GM10248 (cell line): ENCODE measurements at regions not wholly inside any gene's neighbourhood (a gene's known extent, or its start where the extent isn't known, plus 50 kb on each side); places are given as distances from the start of the nearest gene placed in this dataset.

ENCODE experiments used
- CTCF ChIA-PET: fragments of 300-600 bp; sonication (Branson Sonifier 250); formaldehyde crosslinking; extraction: SDS; loops from one replicate; lab custom pipeline; 2021; ENCODE audit warnings: antibody characterized with exemption; lab: Yijun Ruan, JAX
- POLR2A ChIA-PET: fragments of 350-650 bp; sonication (Branson Sonifier 250); formaldehyde crosslinking; extraction: SDS; loops from one replicate; lab custom pipeline; 2020; ENCODE audit warnings: antibody characterized with exemption; lab: Yijun Ruan, JAX
- DNase-seq: peaks from one replicate; pipeline ENCODE4 v3.0.0; 2012; ENCODE audit errors: extremely low spot score
- CTCF ChIP-seq: IDR thresholded peaks from 2 replicates; pipeline ENCODE4 v1.5.1; 2012; ENCODE audit warnings: mild to moderate bottlenecking, low read depth; ENCODE audit errors: extremely low read depth, missing control alignments, control extremely low read depth

GRCh38 chr2:52463457-52463856, 1304.1 kb upstream of the CHAC2 start:
- TF ChIP-seq CTCF, result no peak
- DNase-seq, result no peak

DNA sequence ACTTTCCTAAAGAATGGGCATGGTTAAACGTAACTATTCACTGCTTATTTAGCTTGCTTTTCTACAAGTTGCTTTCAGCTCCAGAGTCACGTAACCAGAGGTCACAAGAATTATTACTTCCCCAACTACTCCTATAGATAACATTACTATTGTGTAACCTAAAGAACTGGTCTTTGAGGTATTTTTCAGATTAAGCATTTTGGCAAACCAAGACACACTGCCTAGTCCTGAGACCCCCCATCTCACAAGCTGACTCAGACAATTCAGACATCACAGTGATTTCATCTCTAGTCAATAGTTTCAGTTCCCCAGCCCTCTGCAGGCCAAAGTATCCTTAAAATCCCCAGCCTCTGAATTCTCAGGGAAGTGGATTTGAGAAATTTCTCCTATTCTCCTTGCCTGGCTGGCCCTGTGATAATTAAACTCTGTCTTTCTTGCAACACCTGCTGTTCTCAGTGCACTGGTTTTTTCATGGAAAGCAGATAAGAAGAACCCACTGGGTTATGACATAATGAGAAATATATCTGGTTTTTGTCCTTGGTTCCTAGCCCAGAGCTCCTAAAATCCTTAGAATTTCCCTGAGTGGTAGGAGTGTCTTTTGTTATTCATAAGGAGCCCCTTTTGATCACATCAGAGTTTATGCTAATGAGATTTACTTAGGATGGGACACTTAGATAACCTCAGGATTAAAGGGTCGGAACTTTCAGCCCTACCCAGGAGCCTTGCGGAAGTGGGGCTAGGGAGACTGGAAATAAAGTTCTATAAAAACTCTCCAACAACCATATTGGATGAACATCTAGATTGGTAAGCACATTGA, 1310.8 kb upstream of the CHAC2 start:
- no peak for DNase-seq
- ChIA-PET CTCF (no interaction called here), POLR2A (no interaction called here)
- TF ChIP-seq CTCF, result no peak

More at GRCh38 chr2:52463457-52463856, 1304.1 kb upstream of the CHAC2 start:
- ChIA-PET CTCF (interaction anchor here (0.7 to 1.3 kb wide), 2 partner anchors 11 to 14 kb away, joined by 3 read pairs; no protein-coding TSS in a partner anchor), POLR2A (no interaction called here)

- no peak for TF ChIP-seq CTCF
- CTCF ChIA-PET, result interaction anchor here (1.2 kb wide), 1 partner anchor 10 kb away, joined by 3 read pairs; no protein-coding TSS in a partner anchor
- POLR2A ChIA-PET, result no interaction called here
- DNase-seq, result no peak
These were observed 1312.6 kb upstream of the CHAC2 start for GRCh38 chr2:52454962-52455361.

GRCh38 chr2:52452201-52452600, 1315.4 kb upstream of the CHAC2 start:
- ChIA-PET POLR2A (no interaction called here), CTCF (no interaction called here)
- DNase-seq, result no peak
- TF ChIP-seq CTCF, result no peak

GRCh38 chr2:52445686-52446085, 1321.9 kb upstream of the CHAC2 start:
- no peak for DNase-seq
- TF ChIP-seq CTCF, result no peak
- ChIA-PET CTCF (interaction anchor here (1.6 kb wide), 1 partner anchor 10 kb away, joined by 3 read pairs; no protein-coding TSS in a partner anchor), POLR2A (no interaction called here)

- DNase-seq, result no peak
- POLR2A ChIA-PET, result no interaction called here
- no peak for TF ChIP-seq CTCF
- CTCF ChIA-PET, result no interaction called here
These were observed 1336.2 kb upstream of the CHAC2 start for GRCh38 chr2:52431352-52431760.

DNA sequence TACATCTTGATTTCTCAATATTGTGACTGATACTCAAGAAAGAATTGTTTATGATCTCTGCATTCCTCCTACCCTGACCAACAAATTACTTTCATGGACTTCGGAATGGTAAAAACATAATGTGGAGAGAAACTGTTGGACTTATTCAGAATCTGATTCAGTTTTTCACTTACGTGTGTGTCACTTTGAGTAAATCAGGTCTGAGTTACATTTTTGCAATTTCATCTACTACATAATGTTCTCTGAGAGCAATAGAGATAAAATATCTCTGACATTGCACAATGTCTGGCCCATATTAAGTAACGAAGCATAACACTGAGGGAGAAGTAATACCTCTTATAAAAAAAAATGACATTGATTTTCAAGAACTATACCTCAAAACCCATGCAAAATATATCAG, 1337.9 kb upstream of the CHAC2 start:
- DNase-seq, result no peak
- ChIA-PET POLR2A (no interaction called here), CTCF (no interaction called here)
- no peak for TF ChIP-seq CTCF
